ENCODE measurements at regions not wholly inside any gene's neighbourhood (a gene's known extent, or its start where the extent isn't known, plus 50 kb on each side); places are given as distances from the start of the nearest gene placed in this dataset.

GRCh38 chr13:73835138-73835721, 299.0 kb downstream of the KLF12 start:
- Histone ChIP-seq H3K4me1 (ENCODE audit: low read depth, poor library complexity, severe bottlenecking) (no peaks in the 10 kb centered on the region), H3K27ac (no peak overlapping the region), H3K27me3 (ENCODE audit: insufficient read depth, low read depth) (no peaks in the 10 kb centered on the region), H4K20me1 (ENCODE audit: insufficient read depth) (no peaks in the 10 kb centered on the region), H3K4me2 (no peak overlapping the region), H2AFZ (ENCODE audit: low read depth) (no peak overlapping the region), H3K36me3 (ENCODE audit: insufficient read depth) (no peaks in the 10 kb centered on the region), H3K79me2 (ENCODE audit: insufficient read depth, low read depth) (no peaks in the 10 kb centered on the region), H3K4me3 (IDR thresholded peaks at IDR 0.05; ENCODE audit: insufficient read depth, low read depth, low read length) (no peak overlapping the region), H3K9ac (no peak overlapping the region)
- TF ChIP-seq CTCF (conservative IDR thresholded peaks at IDR 0.05; ENCODE audit: low read depth, low read length): peak; percentile 62

DNA sequence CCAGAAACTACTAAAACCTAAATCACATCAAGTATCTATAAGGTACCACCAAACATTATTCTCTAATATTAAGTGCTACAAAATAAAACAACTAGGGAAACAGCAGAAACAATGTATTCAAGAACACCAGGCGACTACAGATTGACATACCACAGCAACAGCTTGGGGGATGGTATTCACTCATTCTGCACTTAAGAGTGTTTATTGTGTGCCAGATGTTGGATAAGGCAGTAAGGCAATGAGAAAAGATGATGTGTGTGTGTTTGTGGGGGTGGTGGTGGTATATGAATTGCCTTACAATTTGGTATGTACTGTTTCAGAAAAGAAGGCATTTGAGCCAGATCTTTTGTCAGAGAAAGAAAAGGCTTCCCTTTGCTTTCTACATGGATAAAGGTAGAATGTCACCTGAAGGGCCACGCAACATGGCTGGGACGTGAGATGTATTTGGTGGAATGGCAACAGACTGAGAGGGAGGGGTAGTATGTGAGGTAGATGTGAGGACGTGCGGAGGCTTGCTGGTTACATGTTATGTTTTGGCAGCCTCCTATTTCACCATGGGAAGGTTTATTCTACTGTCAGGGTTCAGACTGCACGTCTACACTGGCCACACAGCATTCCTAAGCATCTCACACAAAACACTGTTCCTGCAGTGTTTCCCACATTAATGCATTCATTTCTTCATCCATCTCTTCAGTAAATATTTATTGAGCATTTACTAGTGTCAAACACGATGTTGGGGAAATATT, 300.7 kb downstream of the KLF12 start:
- H3K4me2 ChIP-seq: no peak overlapping the region
- H2AFZ ChIP-seq (ENCODE audit: low read depth): no peak overlapping the region
- no peaks in the 10 kb centered on the region for H3K4me1 ChIP-seq (ENCODE audit: low read depth, poor library complexity, severe bottlenecking)
- no peaks in the 10 kb centered on the region for H3K79me2 ChIP-seq (ENCODE audit: insufficient read depth, low read depth)
- no peaks in the 10 kb centered on the region for H3K36me3 ChIP-seq (ENCODE audit: insufficient read depth)
- H3K27me3 ChIP-seq (ENCODE audit: insufficient read depth, low read depth): no peaks in the 10 kb centered on the region
- H3K4me3 ChIP-seq (IDR thresholded peaks at IDR 0.05; ENCODE audit: insufficient read depth, low read depth, low read length): no peak overlapping the region
- H3K27ac ChIP-seq: no peak overlapping the region
- no peaks in the 10 kb centered on the region for H4K20me1 ChIP-seq (ENCODE audit: insufficient read depth)
- TF ChIP-seq CTCF (conservative IDR thresholded peaks at IDR 0.05; ENCODE audit: low read depth, low read length): no peak
- H3K9ac ChIP-seq: no peak overlapping the region

DNA sequence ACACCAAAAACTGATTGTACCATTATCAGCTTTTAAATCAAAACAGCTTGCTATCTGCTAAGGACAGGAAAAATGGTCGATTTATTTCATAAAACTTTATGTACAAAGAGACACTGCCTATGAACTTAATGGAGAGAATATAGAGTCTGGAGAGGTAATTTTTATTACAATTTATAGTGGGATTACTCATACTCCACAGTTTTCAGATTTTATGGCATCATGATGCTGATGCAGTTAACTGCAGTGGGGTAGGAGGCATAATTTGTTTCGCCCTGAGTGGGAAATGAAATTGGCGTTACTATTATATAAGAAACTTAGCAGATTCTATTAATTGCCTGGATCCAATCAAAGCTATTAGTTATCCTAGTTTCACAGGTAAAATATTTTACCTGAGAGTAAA, 301.4 kb downstream of the KLF12 start:
- H3K79me2 ChIP-seq (ENCODE audit: insufficient read depth, low read depth): no peaks in the 10 kb centered on the region
- H3K4me1 ChIP-seq (ENCODE audit: low read depth, poor library complexity, severe bottlenecking): no peaks in the 10 kb centered on the region
- no peaks in the 10 kb centered on the region for H4K20me1 ChIP-seq (ENCODE audit: insufficient read depth)
- H2AFZ ChIP-seq (ENCODE audit: low read depth): no peak overlapping the region
- H3K4me2 ChIP-seq: no peak overlapping the region
- no peak overlapping the region for H3K4me3 ChIP-seq (IDR thresholded peaks at IDR 0.05; ENCODE audit: insufficient read depth, low read depth, low read length)
- H3K9ac ChIP-seq: no peak overlapping the region
- TF ChIP-seq CTCF (conservative IDR thresholded peaks at IDR 0.05; ENCODE audit: low read depth, low read length): no peak
- H3K27ac ChIP-seq: no peak overlapping the region
- H3K27me3 ChIP-seq (ENCODE audit: insufficient read depth, low read depth): no peaks in the 10 kb centered on the region
- no peaks in the 10 kb centered on the region for H3K36me3 ChIP-seq (ENCODE audit: insufficient read depth)

GRCh38 chr13:73832128-73832588, 302.0 kb downstream of the KLF12 start:
- no peaks in the 10 kb centered on the region for H3K27me3 ChIP-seq (ENCODE audit: insufficient read depth, low read depth)
- no peaks in the 10 kb centered on the region for H3K4me1 ChIP-seq (ENCODE audit: low read depth, poor library complexity, severe bottlenecking)
- no peak overlapping the region for H3K4me2 ChIP-seq
- no peaks in the 10 kb centered on the region for H4K20me1 ChIP-seq (ENCODE audit: insufficient read depth)
- H3K4me3 ChIP-seq (IDR thresholded peaks at IDR 0.05; ENCODE audit: insufficient read depth, low read depth, low read length): no peak overlapping the region
- no peaks in the 10 kb centered on the region for H3K79me2 ChIP-seq (ENCODE audit: insufficient read depth, low read depth)
- H3K36me3 ChIP-seq (ENCODE audit: insufficient read depth): no peaks in the 10 kb centered on the region
- no peak overlapping the region for H3K9ac ChIP-seq
- no peak overlapping the region for H3K27ac ChIP-seq
- no peak for TF ChIP-seq CTCF (conservative IDR thresholded peaks at IDR 0.05; ENCODE audit: low read depth, low read length)
- no peak overlapping the region for H2AFZ ChIP-seq (ENCODE audit: low read depth)
